HEK293 (cell line): ENCODE measurements at regions not wholly inside any gene's neighbourhood (a gene's known extent, or its start where the extent isn't known, plus 50 kb on each side); places are given as distances from the start of the nearest gene placed in this dataset.

Source experiments
- CTCF ChIA-PET: fragments of 350-600 bp; formaldehyde crosslinking; extraction: SDS; loops from one replicate; lab custom pipeline; 2021; ENCODE audit warnings: antibody characterized with exemption; lab: Yijun Ruan, JAX
- POLR2A ChIA-PET: fragments of 300-600 bp; formaldehyde crosslinking; extraction: SDS; loops from one replicate; lab custom pipeline; 2020; ENCODE audit warnings: antibody characterized with exemption, inconsistent platforms; lab: Yijun Ruan, JAX
- H3K27ac ChIP-seq: fragments of 200-500 bp; sonication (Bioruptor generic); 2 replicates; pipeline ENCODE4 v1.5.1; 2014; ENCODE audit warnings: low read depth, low read length, control low read depth, inconsistent platforms; ENCODE audit errors: extremely low read depth
- H3K36me3 ChIP-seq, 2 experiments: fragments of 200-500 bp in 1 of 2; sonication (Bioruptor generic) in 1 of 2; 1 replicate in 1 of 2; 2 replicates in 1 of 2; pipeline ENCODE4 v1.5.1; 2014 to 2017; ENCODE audit warnings: inconsistent platforms in 2 of 2, low read length in 2 of 2; ENCODE audit not compliant: control insufficient read depth in 2 of 2, insufficient read depth in 1 of 2
- H3K4me1 ChIP-seq: fragments of 200-500 bp; sonication (Bioruptor generic); 2 replicates; pipeline ENCODE4 v1.5.1; 2014; ENCODE audit warnings: mild to moderate bottlenecking, low read length, inconsistent platforms; ENCODE audit not compliant: control insufficient read depth, insufficient read depth
- H3K4me3 ChIP-seq: 2 replicates; pipeline ENCODE4 v1.5.1; 2011; ENCODE audit warnings: low read depth, mild to moderate bottlenecking, control low read depth, low read length, moderate library complexity
- H3K9me3 ChIP-seq: fragments of 200-500 bp; sonication (Bioruptor generic); 2 replicates; pipeline ENCODE4 v1.5.1; 2014; ENCODE audit warnings: low read depth, low read length, inconsistent platforms; ENCODE audit not compliant: control insufficient read depth, insufficient read depth
- GLIS2 ChIP-seq: fragments of 450-650 bp; formaldehyde crosslinking; IDR thresholded peaks from 2 replicates; pipeline ENCODE4 v1.5.1; 2016; ENCODE audit warnings: missing biosample characterization, missing genetic modification characterization
- YY1 ChIP-seq: fragments of 450-650 bp; formaldehyde crosslinking; IDR thresholded peaks from 2 replicates; pipeline ENCODE4 v1.5.1; 2018; ENCODE audit warnings: missing biosample characterization, missing genetic modification characterization
- ZNF133 ChIP-seq: fragments of 450-650 bp; formaldehyde crosslinking; IDR thresholded peaks from 2 replicates; pipeline ENCODE4 v1.5.1; 2016; ENCODE audit warnings: missing biosample characterization, missing genetic modification characterization
- ZNF146 ChIP-seq: fragments of 450-650 bp; formaldehyde crosslinking; IDR thresholded peaks from 2 replicates; pipeline ENCODE4 v1.5.1; 2016; ENCODE audit warnings: missing biosample characterization, missing genetic modification characterization
- ZNF157 ChIP-seq: fragments of 450-650 bp; formaldehyde crosslinking; IDR thresholded peaks from 2 replicates; pipeline ENCODE4 v1.5.1; 2016; ENCODE audit warnings: missing biosample characterization, missing genetic modification characterization
- ZNF175 ChIP-seq: fragments of 450-650 bp; formaldehyde crosslinking; IDR thresholded peaks from 2 replicates; pipeline ENCODE4 v1.5.1; 2016; ENCODE audit warnings: missing biosample characterization, missing genetic modification characterization
- ZNF426 ChIP-seq: fragments of 450-650 bp; formaldehyde crosslinking; IDR thresholded peaks from 2 replicates; pipeline ENCODE4 v1.5.1; 2017; ENCODE audit warnings: missing biosample characterization, missing genetic modification characterization, mild to moderate bottlenecking, inconsistent platforms, moderate library complexity
- ZNF544 ChIP-seq: fragments of 450-650 bp; formaldehyde crosslinking; IDR thresholded peaks from 2 replicates; pipeline ENCODE4 v1.5.0; 2017; ENCODE audit warnings: missing biosample characterization, missing genetic modification characterization
- ZNF626 ChIP-seq: fragments of 450-650 bp; sonication (Bioruptor Pico); formaldehyde crosslinking; IDR thresholded peaks from 2 replicates; pipeline ENCODE4 v1.5.1; 2018; ENCODE audit warnings: missing biosample characterization, missing genetic modification characterization, inconsistent platforms
- ZNF654 ChIP-seq: fragments of 450-650 bp; formaldehyde crosslinking; IDR thresholded peaks from 2 replicates; pipeline ENCODE4 v1.5.1; 2016; ENCODE audit warnings: low read depth, missing biosample characterization, missing genetic modification characterization
- ZNF658 ChIP-seq: fragments of 450-650 bp; formaldehyde crosslinking; IDR thresholded peaks from 2 replicates; pipeline ENCODE4; 2016; ENCODE audit warnings: missing biosample characterization, missing genetic modification characterization
- ZNF660 ChIP-seq: fragments of 450-650 bp; IDR thresholded peaks from 2 replicates; pipeline ENCODE4 v1.5.1; 2018; ENCODE audit warnings: missing biosample characterization, mild to moderate bottlenecking, missing genetic modification characterization
- ZNF768 ChIP-seq: fragments of 450-650 bp; formaldehyde crosslinking; IDR thresholded peaks from 2 replicates; pipeline ENCODE4 v1.5.1; 2018; ENCODE audit warnings: missing biosample characterization, mild to moderate bottlenecking, missing genetic modification characterization
- ZNF830 ChIP-seq: fragments of 450-650 bp; IDR thresholded peaks from 2 replicates; pipeline ENCODE4 v1.5.0; 2018; ENCODE audit warnings: missing biosample characterization, missing genetic modification characterization, low read depth, mild to moderate bottlenecking, moderate library complexity
- ZNF843 ChIP-seq: fragments of 450-650 bp; formaldehyde crosslinking; IDR thresholded peaks from 2 replicates; pipeline ENCODE4 v1.5.1; 2016; ENCODE audit warnings: missing biosample characterization, missing genetic modification characterization
- TF ChIP-seq, protein P1 (sequence below): fragments of 450-650 bp; formaldehyde crosslinking; IDR thresholded peaks from 2 replicates; pipeline ENCODE4 v1.5.1; 2016; ENCODE audit warnings: missing biosample characterization, missing genetic modification characterization
- TF ChIP-seq, protein P2 (sequence below): IDR thresholded peaks from 2 replicates; pipeline ENCODE4 v1.6.1; 2011; ENCODE audit warnings: mild to moderate bottlenecking, low read depth, low read length, borderline replicate concordance
- TF ChIP-seq, protein P3 (sequence below): fragments of 450-650 bp; formaldehyde crosslinking; IDR thresholded peaks from 2 replicates; pipeline ENCODE4 v1.5.1; 2016; ENCODE audit warnings: missing biosample characterization, missing genetic modification characterization
- TF ChIP-seq, protein P4 (sequence below): fragments of 450-650 bp; formaldehyde crosslinking; IDR thresholded peaks from 2 replicates; pipeline ENCODE4 v1.5.1; 2016; ENCODE audit warnings: missing biosample characterization, missing genetic modification characterization
- TF ChIP-seq, protein P5 (sequence below): fragments of 450-650 bp; formaldehyde crosslinking; IDR thresholded peaks from 2 replicates; pipeline ENCODE4 v1.5.1; 2017; ENCODE audit warnings: missing biosample characterization, missing genetic modification characterization

DNA sequence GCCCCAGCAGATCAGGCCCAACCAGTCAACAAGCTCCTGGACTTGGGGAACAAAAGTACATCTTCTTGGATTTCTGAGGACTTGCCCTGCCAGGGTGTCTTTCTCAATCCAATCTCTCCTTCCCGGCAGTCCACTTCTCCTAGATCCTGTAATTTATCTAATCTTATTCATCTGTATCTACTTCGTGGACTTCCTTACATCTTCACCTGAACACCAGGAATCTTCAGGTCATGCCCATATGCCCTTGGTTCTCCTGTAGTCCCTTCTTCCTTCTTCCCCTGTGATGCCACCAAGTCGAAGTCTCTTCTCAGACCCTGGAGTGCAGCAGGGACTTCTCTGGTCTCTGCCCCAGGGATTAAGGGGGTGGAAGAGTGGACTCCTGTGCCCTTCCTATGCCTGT, 100.3 kb downstream of the ZNF280B start (continued):
- TF ChIP-seq, protein P1, sequence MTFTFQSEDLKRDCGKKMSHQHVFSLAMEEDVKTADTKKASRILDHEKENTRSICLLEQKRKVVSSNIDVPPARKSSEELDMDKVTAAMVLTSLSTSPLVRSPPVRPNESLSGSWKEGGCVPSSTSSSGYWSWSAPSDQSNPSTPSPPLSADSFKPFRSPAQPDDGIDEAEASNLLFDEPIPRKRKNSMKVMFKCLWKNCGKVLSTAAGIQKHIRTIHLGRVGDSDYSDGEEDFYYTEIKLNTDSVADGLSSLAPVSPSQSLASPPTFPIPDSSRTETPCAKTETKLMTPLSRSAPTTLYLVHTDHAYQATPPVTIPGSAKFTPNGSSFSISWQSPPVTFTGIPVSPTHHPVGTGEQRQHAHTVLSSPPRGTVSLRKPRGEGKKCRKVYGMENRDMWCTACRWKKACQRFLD = no peak
- TF ChIP-seq, protein P2, sequence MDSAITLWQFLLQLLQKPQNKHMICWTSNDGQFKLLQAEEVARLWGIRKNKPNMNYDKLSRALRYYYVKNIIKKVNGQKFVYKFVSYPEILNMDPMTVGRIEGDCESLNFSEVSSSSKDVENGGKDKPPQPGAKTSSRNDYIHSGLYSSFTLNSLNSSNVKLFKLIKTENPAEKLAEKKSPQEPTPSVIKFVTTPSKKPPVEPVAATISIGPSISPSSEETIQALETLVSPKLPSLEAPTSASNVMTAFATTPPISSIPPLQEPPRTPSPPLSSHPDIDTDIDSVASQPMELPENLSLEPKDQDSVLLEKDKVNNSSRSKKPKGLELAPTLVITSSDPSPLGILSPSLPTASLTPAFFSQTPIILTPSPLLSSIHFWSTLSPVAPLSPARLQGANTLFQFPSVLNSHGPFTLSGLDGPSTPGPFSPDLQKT = no peak
- TF ChIP-seq ZNF426 (tag by site-specific recombination) = no peak
- TF ChIP-seq, protein P3, sequence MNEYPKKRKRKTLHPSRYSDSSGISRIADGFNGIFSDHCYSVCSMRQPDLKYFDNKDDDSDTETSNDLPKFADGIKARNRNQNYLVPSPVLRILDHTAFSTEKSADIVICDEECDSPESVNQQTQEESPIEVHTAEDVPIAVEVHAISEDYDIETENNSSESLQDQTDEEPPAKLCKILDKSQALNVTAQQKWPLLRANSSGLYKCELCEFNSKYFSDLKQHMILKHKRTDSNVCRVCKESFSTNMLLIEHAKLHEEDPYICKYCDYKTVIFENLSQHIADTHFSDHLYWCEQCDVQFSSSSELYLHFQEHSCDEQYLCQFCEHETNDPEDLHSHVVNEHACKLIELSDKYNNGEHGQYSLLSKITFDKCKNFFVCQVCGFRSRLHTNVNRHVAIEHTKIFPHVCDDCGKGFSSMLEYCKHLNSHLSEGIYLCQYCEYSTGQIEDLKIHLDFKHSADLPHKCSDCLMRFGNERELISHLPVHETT = no peak
- no peak for TF ChIP-seq ZNF843 (tag by site-specific recombination)
- TF ChIP-seq ZNF544 = no peak

DNA sequence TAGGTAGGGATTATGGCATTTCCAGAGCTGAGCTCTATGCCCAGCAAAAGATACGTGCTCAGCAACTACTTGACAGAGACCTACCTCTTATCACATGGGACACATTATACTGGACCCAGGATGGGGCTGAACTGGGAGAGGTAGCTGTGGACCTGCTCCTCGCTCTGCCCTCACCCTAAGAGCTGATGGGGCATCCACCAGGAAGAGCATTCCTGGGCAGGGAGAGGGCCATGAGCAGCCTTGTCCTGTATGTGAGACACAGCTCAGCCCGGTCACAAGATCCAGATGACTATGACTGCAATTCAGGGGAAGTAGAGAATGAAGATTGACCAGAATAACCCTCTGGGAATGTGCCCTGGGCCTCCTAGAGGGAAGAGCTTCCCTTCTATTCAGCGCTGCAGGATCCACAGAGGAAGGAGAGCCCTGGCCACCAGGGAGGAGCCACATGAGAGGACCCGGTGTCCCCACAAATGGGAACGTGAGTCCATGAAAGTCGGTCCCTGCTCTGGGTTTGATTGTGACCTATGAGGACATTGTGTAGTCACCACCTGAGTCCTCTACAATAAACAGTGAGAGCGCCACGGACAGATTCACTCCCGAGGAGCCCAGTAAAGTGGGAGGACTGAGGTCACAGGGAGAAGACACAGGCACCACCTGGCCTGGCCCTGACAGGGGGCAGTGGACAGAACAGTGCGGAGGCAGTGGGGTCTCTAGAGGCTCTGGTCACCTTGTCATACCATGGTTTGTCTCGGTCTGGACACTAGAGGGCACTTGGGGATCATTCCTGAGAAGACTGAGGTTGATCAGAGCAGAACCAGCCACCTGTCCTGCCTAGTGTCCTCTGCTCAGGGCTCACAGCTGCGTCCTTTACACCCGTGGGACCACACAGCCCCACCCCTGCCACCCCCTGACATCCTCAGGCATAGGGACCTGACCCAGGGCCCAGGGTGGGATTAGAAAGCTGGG, 99.5 kb downstream of the ZNF280B start:
- ChIA-PET CTCF (interaction anchor here (0.5 to 9.3 kb wide), 19 partner anchors 11 to 546 kb away, joined by 3 to 59 read pairs (median 3); partner anchors contain the start of gene ZNF280B), POLR2A (no interaction called here)
- TF ChIP-seq GLIS2 (tag by site-specific recombination) (no peak), ZNF654 (tag by site-specific recombination) (peak; percentile 55)
- TF ChIP-seq, protein P4, sequence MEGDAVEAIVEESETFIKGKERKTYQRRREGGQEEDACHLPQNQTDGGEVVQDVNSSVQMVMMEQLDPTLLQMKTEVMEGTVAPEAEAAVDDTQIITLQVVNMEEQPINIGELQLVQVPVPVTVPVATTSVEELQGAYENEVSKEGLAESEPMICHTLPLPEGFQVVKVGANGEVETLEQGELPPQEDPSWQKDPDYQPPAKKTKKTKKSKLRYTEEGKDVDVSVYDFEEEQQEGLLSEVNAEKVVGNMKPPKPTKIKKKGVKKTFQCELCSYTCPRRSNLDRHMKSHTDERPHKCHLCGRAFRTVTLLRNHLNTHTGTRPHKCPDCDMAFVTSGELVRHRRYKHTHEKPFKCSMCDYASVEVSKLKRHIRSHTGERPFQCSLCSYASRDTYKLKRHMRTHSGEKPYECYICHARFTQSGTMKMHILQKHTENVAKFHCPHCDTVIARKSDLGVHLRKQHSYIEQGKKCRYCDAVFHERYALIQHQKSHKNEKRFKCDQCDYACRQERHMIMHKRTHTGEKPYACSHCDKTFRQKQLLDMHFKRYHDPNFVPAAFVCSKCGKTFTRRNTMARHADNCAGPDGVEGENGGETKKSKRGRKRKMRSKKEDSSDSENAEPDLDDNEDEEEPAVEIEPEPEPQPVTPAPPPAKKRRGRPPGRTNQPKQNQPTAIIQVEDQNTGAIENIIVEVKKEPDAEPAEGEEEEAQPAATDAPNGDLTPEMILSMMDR (tag by site-specific recombination) = peak; percentile 44
- H3K9me3 ChIP-seq = no peaks in the 10 kb centered on the region
- no peaks in the 10 kb centered on the region for H3K36me3 ChIP-seq
- no peak overlapping the region for H3K4me3 ChIP-seq
- H3K27ac ChIP-seq = no peak overlapping the region
- H3K4me1 ChIP-seq = no peaks in the 10 kb centered on the region

DNA sequence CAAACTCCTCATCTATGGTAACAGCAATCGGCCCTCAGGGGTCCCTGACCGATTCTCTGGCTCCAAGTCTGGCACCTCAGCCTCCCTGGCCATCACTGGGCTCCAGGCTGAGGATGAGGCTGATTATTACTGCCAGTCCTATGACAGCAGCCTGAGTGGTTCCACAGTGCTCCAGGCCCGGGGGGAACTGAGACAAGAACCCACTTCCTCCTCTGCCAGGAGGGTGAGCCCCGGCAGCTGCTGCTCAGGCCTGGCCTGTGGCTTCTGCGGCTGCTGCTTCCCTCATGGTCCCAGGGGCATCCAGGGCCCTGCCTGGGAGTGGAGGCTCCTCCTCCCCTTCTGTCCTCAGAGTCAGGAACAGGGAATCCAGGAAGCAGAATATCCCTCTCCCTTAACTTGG, 98.4 kb downstream of the ZNF280B start:
- ChIA-PET CTCF (interaction anchor here (0.6 to 9.3 kb wide), 9 partner anchors 12 to 395 kb away, joined by 3 to 59 read pairs (median 3); no protein-coding TSS in a partner anchor), POLR2A (no interaction called here)
- Histone ChIP-seq H3K4me3 (no peak overlapping the region), H3K4me1 (no peaks in the 10 kb centered on the region), H3K27ac (no peak overlapping the region), H3K36me3 (no peaks in the 10 kb centered on the region), H3K9me3 (no peaks in the 10 kb centered on the region)
- TF ChIP-seq ZNF626 = no peak
- no peak for TF ChIP-seq ZNF830 (tag by site-specific recombination)
- no peak for TF ChIP-seq ZNF133
- no peak for TF ChIP-seq ZNF768 (tag by site-specific recombination)
- no peak for TF ChIP-seq ZNF157 (tag by site-specific recombination)
- TF ChIP-seq, protein P5, sequence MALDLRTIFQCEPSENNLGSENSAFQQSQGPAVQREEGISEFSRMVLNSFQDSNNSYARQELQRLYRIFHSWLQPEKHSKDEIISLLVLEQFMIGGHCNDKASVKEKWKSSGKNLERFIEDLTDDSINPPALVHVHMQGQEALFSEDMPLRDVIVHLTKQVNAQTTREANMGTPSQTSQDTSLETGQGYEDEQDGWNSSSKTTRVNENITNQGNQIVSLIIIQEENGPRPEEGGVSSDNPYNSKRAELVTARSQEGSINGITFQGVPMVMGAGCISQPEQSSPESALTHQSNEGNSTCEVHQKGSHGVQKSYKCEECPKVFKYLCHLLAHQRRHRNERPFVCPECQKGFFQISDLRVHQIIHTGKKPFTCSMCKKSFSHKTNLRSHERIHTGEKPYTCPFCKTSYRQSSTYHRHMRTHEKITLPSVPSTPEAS (tag by site-specific recombination) = no peak
- TF ChIP-seq ZNF658 (tag by site-specific recombination) = no peak
- TF ChIP-seq ZNF660 (tag by site-specific recombination) = no peak
- TF ChIP-seq ZNF146 (tag by site-specific recombination) = no peak
- no peak for TF ChIP-seq ZNF175 (tag by site-specific recombination)
- TF ChIP-seq YY1 = no peak
